ENCODE measurements at regions not wholly inside any gene's neighbourhood (a gene's known extent, or its start where the extent isn't known, plus 50 kb on each side); places are given as distances from the start of the nearest gene placed in this dataset.

GRCh38 chr17:21510686-21511362 is 134.7 kb downstream of the KCNJ12 start:
- intact Hi-C loops (cut with DNase I, micrococcal nuclease), result loop anchor here (1.0 to 10.0 kb wide), 9 partner anchors 54 to 569 kb away; partner anchors contain the start of gene TMEM11 (in 1 of the 2)
- no peaks in the 10 kb centered on the region for H3K9me3 Mint-ChIP-seq
- H3K27me3 ChIP-seq (ENCODE audit: control insufficient read depth in 1 of 2, insufficient read depth in 2 of 2, low read length in 2 of 2), result peaks cover 9 to 17% of the 10 kb centered on the region in 2 experiments
- no peak for ATAC-seq (ENCODE audit: poor library complexity)
- no peaks in the 10 kb centered on the region for H3K36me3 Mint-ChIP-seq (ENCODE audit: low read depth)
- CTCF ChIA-PET, result interaction anchor here (1.4 to 5.2 kb wide), 4 partner anchors 54 to 392 kb away, joined by 4 to 55 read pairs (median 12); no protein-coding TSS in a partner anchor
- H3K27ac Mint-ChIP-seq, result no peak overlapping the region
- H3K9me3 ChIP-seq (ENCODE audit: control insufficient read depth in 1 of 2, insufficient read depth in 1 of 2, low read length in 2 of 2), result no peaks in the 10 kb centered on the region
- H3K4me1 Mint-ChIP-seq (ENCODE audit: low read depth), result peaks cover 15% of the 10 kb centered on the region
- DNase-seq, result peak in 1 of 14 experiments; percentile 19
- POLR2A ChIA-PET, result interaction anchor here (1.2 kb wide), 2 partner anchors 47 to 392 kb away, joined by 3 to 4 read pairs; no protein-coding TSS in a partner anchor
- peaks cover 19% of the 10 kb centered on the region for H3K4me1 ChIP-seq (ENCODE audit: insufficient read depth, low read length)
- peak overlapping the region; percentile 43 for H3K4me3 Mint-ChIP-seq
- no peaks in the 10 kb centered on the region for H3K36me3 ChIP-seq (ENCODE audit: insufficient read depth, low read length)
- TF ChIP-seq CTCF (IDR thresholded peaks at IDR 0.05), result no peak
- H3K27me3 Mint-ChIP-seq, result peaks cover 43% of the 10 kb centered on the region
- H3K27ac ChIP-seq (ENCODE audit: low read depth in 1 of 2, low read length in 2 of 2), result no peak overlapping the region
- H3K4me3 ChIP-seq (ENCODE audit: low read length), result peak overlapping the region; percentile 58

GRCh38 chr17:21511363-21512195 is 135.4 kb downstream of the KCNJ12 start:
- CTCF ChIA-PET, result interaction anchor here (1.6 to 5.2 kb wide), 6 partner anchors 12 to 469 kb away, joined by 5 to 55 read pairs (median 13); partner anchors contain the start of gene USP22
- POLR2A ChIA-PET, result interaction anchor here (1.2 kb wide), 2 partner anchors 48 to 392 kb away, joined by 3 to 4 read pairs; no protein-coding TSS in a partner anchor
- no peak overlapping the region for H3K27ac Mint-ChIP-seq
- no peaks in the 10 kb centered on the region for H3K9me3 Mint-ChIP-seq
- peak; percentile 38 to 82 (median 56) for DNase-seq
- H3K36me3 ChIP-seq (ENCODE audit: insufficient read depth, low read length), result no peaks in the 10 kb centered on the region
- H3K36me3 Mint-ChIP-seq (ENCODE audit: low read depth), result no peaks in the 10 kb centered on the region
- peaks cover 19% of the 10 kb centered on the region for H3K4me1 ChIP-seq (ENCODE audit: insufficient read depth, low read length)
- H3K27me3 ChIP-seq (ENCODE audit: control insufficient read depth in 1 of 2, insufficient read depth in 2 of 2, low read length in 2 of 2), result peaks cover 9 to 17% of the 10 kb centered on the region in 2 experiments
- H3K4me3 ChIP-seq (ENCODE audit: low read length), result peak overlapping the region; percentile 58
- H3K9me3 ChIP-seq (ENCODE audit: control insufficient read depth in 1 of 2, insufficient read depth in 1 of 2, low read length in 2 of 2), result no peaks in the 10 kb centered on the region
- H3K27ac ChIP-seq (ENCODE audit: low read depth in 1 of 2, low read length in 2 of 2), result no peak overlapping the region
- peaks cover 43% of the 10 kb centered on the region for H3K27me3 Mint-ChIP-seq
- intact Hi-C loops (cut with DNase I, micrococcal nuclease), result loop anchor here (1.0 to 10.0 kb wide), 10 partner anchors 54 to 569 kb away; partner anchors contain the start of gene TMEM11 (in 1 of the 2)
- peak; percentile 71 for TF ChIP-seq CTCF (IDR thresholded peaks at IDR 0.05)
- peak; percentile 74 for ATAC-seq (ENCODE audit: poor library complexity)
- peak overlapping the region; percentile 76 for H3K4me3 Mint-ChIP-seq
- H3K4me1 Mint-ChIP-seq (ENCODE audit: low read depth), result peaks cover 15% of the 10 kb centered on the region

GRCh38 chr17:21512307-21513011 is 136.3 kb downstream of the KCNJ12 start:
- peaks cover 9 to 17% of the 10 kb centered on the region in 2 experiments for H3K27me3 ChIP-seq (ENCODE audit: control insufficient read depth in 1 of 2, insufficient read depth in 2 of 2, low read length in 2 of 2)
- ATAC-seq (ENCODE audit: poor library complexity) (peak; percentile 16), DNase-seq (peak in 1 of 14 experiments; percentile 4)
- Mint-ChIP-seq H3K4me3 (no peak overlapping the region), H3K27me3 (peaks cover 37% of the 10 kb centered on the region), H3K9me3 (no peaks in the 10 kb centered on the region), H3K4me1 (ENCODE audit: low read depth) (peaks cover 15% of the 10 kb centered on the region), H3K27ac (no peak overlapping the region), H3K36me3 (ENCODE audit: low read depth) (no peaks in the 10 kb centered on the region)
- intact Hi-C loops (cut with DNase I, micrococcal nuclease), result loop anchor here (1.0 to 10.0 kb wide), 7 partner anchors 198 to 570 kb away; partner anchors contain the start of gene TMEM11 (in 1 of the 2)
- no peak overlapping the region for H3K27ac ChIP-seq (ENCODE audit: low read depth in 1 of 2, low read length in 2 of 2)
- no peaks in the 10 kb centered on the region for H3K36me3 ChIP-seq (ENCODE audit: insufficient read depth, low read length)
- peaks cover 19% of the 10 kb centered on the region for H3K4me1 ChIP-seq (ENCODE audit: insufficient read depth, low read length)
- POLR2A ChIA-PET, result interaction anchor here (0.8 to 1.8 kb wide), 6 partner anchors 12 to 393 kb away, joined by 3 to 7 read pairs (median 4); no protein-coding TSS in a partner anchor
- CTCF ChIA-PET, result interaction anchor here (0.7 to 5.2 kb wide), 16 partner anchors 12 to 710 kb away, joined by 3 to 55 read pairs (median 4); partner anchors contain the start of gene USP22
- H3K4me3 ChIP-seq (ENCODE audit: low read length), result no peak overlapping the region
- no peaks in the 10 kb centered on the region for H3K9me3 ChIP-seq (ENCODE audit: control insufficient read depth in 1 of 2, insufficient read depth in 1 of 2, low read length in 2 of 2)
- no peak for TF ChIP-seq CTCF (IDR thresholded peaks at IDR 0.05)

All from CD4-positive, alpha-beta T cell (primary cell).